Mesenchymal stem cell (in vitro differentiated cells and primary cell): ENCODE measurements at regions not wholly inside any gene's neighbourhood (a gene's known extent, or its start where the extent isn't known, plus 50 kb on each side); places are given as distances from the start of the nearest gene placed in this dataset.

ENCODE experiments used
- DNase-seq: peaks from one replicate; pipeline ENCODE4 v3.0.0-alpha.2; 2013
- H2AFZ ChIP-seq: one replicate; pipeline ENCODE4 v1.6.1; 2013; ENCODE audit warnings: low read depth, mild to moderate bottlenecking, control low read depth, inconsistent platforms, low read length, moderate library complexity
- H2AK5ac ChIP-seq: 2 replicates; pipeline ENCODE4 v1.6.1; 2013; ENCODE audit warnings: low read length, moderate library complexity, mild to moderate bottlenecking, inconsistent platforms; ENCODE audit not compliant: severe bottlenecking
- H2BK120ac ChIP-seq: one replicate; pipeline ENCODE4 v1.6.1; 2013; ENCODE audit warnings: low read depth, mild to moderate bottlenecking, inconsistent platforms, low read length, moderate library complexity
- H2BK12ac ChIP-seq, 2 experiments: one replicate each; pipeline ENCODE4 v1.6.1; 2013; ENCODE audit warnings: inconsistent platforms in 2 of 2, low read length in 2 of 2, mild to moderate bottlenecking in 2 of 2, moderate library complexity in 2 of 2, control low read depth in 1 of 2
- H2BK15ac ChIP-seq: one replicate; pipeline ENCODE4 v1.6.1; 2013; ENCODE audit warnings: mild to moderate bottlenecking, low read depth, inconsistent platforms; ENCODE audit not compliant: poor library complexity, severe bottlenecking
- H2BK5ac ChIP-seq: 2 replicates; pipeline ENCODE4 v1.6.1; 2013; ENCODE audit warnings: low read depth, mild to moderate bottlenecking, low read length, control low read depth, inconsistent platforms; ENCODE audit not compliant: poor library complexity, severe bottlenecking
- H3K14ac ChIP-seq, 2 experiments: one replicate each; pipeline ENCODE4 v1.6.1; 2013; ENCODE audit warnings: inconsistent platforms in 2 of 2, low read length in 2 of 2, control low read depth in 1 of 2, mild to moderate bottlenecking in 1 of 2, moderate library complexity in 1 of 2
- H3K18ac ChIP-seq, 2 experiments: one replicate each; pipeline ENCODE4 v1.6.1; 2013; ENCODE audit warnings: inconsistent platforms in 2 of 2, low read length in 2 of 2, control low read depth in 1 of 2, low read depth in 1 of 2, mild to moderate bottlenecking in 1 of 2
- H3K23ac ChIP-seq, 2 experiments: one replicate each; pipeline ENCODE4 v1.6.1; 2013; ENCODE audit warnings: inconsistent platforms in 2 of 2, low read length in 2 of 2, mild to moderate bottlenecking in 2 of 2, moderate library complexity in 2 of 2, control low read depth in 1 of 2
- H3K27ac ChIP-seq: 2 replicates; pipeline ENCODE4 v1.5.1; 2013; ENCODE audit warnings: mild to moderate bottlenecking, moderate library complexity, low read length, control low read depth, inconsistent platforms; ENCODE audit not compliant: poor library complexity, severe bottlenecking
- H3K27me3 ChIP-seq, 2 experiments: 2 replicates each; pipeline versions ENCODE4 v1.6.1 to v1.7.0; 2013; ENCODE audit warnings: low read length in 2 of 2, mild to moderate bottlenecking in 2 of 2, moderate library complexity in 2 of 2, control low read depth in 1 of 2, inconsistent platforms in 1 of 2; ENCODE audit not compliant: control insufficient read depth in 1 of 2, insufficient read depth in 1 of 2
- H3K36me3 ChIP-seq, 2 experiments: 2 replicates each; pipeline versions ENCODE4 v1.6.1 to v1.7.0; 2013; ENCODE audit warnings: low read length in 2 of 2, control low read depth in 1 of 2, inconsistent platforms in 1 of 2, low read depth in 1 of 2, mild to moderate bottlenecking in 1 of 2; ENCODE audit not compliant: insufficient read depth in 2 of 2, control insufficient read depth in 1 of 2
- H3K4ac ChIP-seq, 2 experiments: one replicate each; pipeline ENCODE4 v1.6.1; 2013; ENCODE audit warnings: inconsistent platforms in 2 of 2, low read length in 2 of 2, mild to moderate bottlenecking in 2 of 2, moderate library complexity in 2 of 2, control low read depth in 1 of 2, low read depth in 1 of 2
- H3K4me1 ChIP-seq: 2 replicates; pipeline ENCODE4 v1.6.1; 2013; ENCODE audit warnings: low read depth, low read length, control low read depth; ENCODE audit not compliant: control insufficient read depth, insufficient read depth
- H3K4me2 ChIP-seq: 2 replicates; pipeline ENCODE4 v1.6.1; 2013; ENCODE audit warnings: low read length, mild to moderate bottlenecking, inconsistent platforms; ENCODE audit not compliant: poor library complexity, severe bottlenecking
- H3K4me3 ChIP-seq, 2 experiments: 2 replicates each; pipeline versions ENCODE4 v1.5.1 to v1.7.0; 2013; ENCODE audit warnings: low read length in 2 of 2, mild to moderate bottlenecking in 2 of 2, control low read depth in 1 of 2, low read depth in 1 of 2; ENCODE audit not compliant: insufficient read depth in 1 of 2
- H3K79me1 ChIP-seq: replicated peaks from 2 replicates; pipeline ENCODE4 v1.6.1; 2013; ENCODE audit warnings: mild to moderate bottlenecking, control low read depth, low read length, inconsistent platforms; ENCODE audit not compliant: poor library complexity, severe bottlenecking
- H3K9ac ChIP-seq: 2 replicates; pipeline ENCODE4 v1.7.0; 2013; ENCODE audit warnings: mild to moderate bottlenecking, low read length, moderate library complexity
- H3K9me3 ChIP-seq: 2 replicates; pipeline ENCODE4 v1.7.0; 2013; ENCODE audit warnings: mild to moderate bottlenecking, low read length; ENCODE audit not compliant: control insufficient read depth
- H4K8ac ChIP-seq: one replicate; pipeline ENCODE4 v1.6.1; 2013; ENCODE audit warnings: inconsistent platforms, mild to moderate bottlenecking, low read length, moderate library complexity
- H4K91ac ChIP-seq: one replicate; pipeline ENCODE4 v1.6.1; 2013; ENCODE audit warnings: mild to moderate bottlenecking, low read length, inconsistent platforms
- WGBS: methylation state at CpG from one replicate; pipeline ENCODE4 v1.1.7; 2013; ENCODE audit warnings: mixed read lengths; 5-methylcytosine and 5-hydroxymethylcytosine counted together

GRCh38 chr15:95417761-95418160 is 912.7 kb upstream of the NR2F2 start:
- Histone ChIP-seq H3K23ac (no peak overlapping the region), H2BK12ac (no peak overlapping the region), H2BK120ac (peak overlapping the region; percentile 44), H2BK5ac (no peak overlapping the region), H4K91ac (no peak overlapping the region), H4K8ac (no peak overlapping the region), H3K9me3 (no peaks in the 10 kb centered on the region), H3K4me3 (no peak overlapping the region), H3K79me1 (no peaks in the 10 kb centered on the region), H3K36me3 (no peaks in the 10 kb centered on the region), H2AK5ac (no peak overlapping the region), H3K27ac (no peak overlapping the region), H3K14ac (no peak overlapping the region), H3K27me3 (no peaks in the 10 kb centered on the region), H3K18ac (no peak overlapping the region), H3K9ac (no peak overlapping the region), H3K4ac (no peak overlapping the region), H3K4me2 (no peak overlapping the region), H2BK15ac (no peak overlapping the region), H3K4me1 (no peaks in the 10 kb centered on the region), H2AFZ (no peak overlapping the region)
- DNase-seq = no peak
- WGBS = 71% methylated on average over 1 of the region's 3 CpGs

DNA sequence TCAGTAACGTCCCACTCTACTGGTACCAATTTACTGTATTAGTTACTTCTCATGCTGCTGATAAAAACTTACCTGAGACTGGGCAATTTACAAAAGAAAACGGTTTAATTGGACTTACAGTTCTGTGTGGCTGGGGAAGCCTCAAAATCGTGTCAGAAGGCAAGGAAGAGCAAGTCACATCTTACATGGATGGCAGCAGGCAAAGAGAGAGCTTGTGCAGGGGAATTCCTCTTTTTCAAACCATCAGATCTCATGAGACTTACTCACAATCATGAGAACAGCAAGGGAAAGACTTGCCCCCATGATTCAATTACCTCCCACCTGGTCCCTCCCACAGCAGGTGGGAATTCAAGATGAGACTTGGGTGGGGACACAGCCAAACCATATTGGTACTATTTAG is 908.2 kb upstream of the NR2F2 start:
- Histone ChIP-seq H3K27me3 (no peaks in the 10 kb centered on the region), H3K18ac (no peak overlapping the region), H3K9me3 (peaks cover 14% of the 10 kb centered on the region), H2BK15ac (no peak overlapping the region), H3K4ac (no peak overlapping the region), H3K14ac (no peak overlapping the region), H3K23ac (no peak overlapping the region), H4K8ac (no peak overlapping the region), H2BK5ac (no peak overlapping the region), H3K27ac (no peak overlapping the region), H2BK120ac (no peak overlapping the region), H3K9ac (no peak overlapping the region), H4K91ac (no peak overlapping the region), H3K36me3 (no peaks in the 10 kb centered on the region), H2BK12ac (no peak overlapping the region), H3K4me3 (no peak overlapping the region), H3K4me1 (no peaks in the 10 kb centered on the region), H2AFZ (no peak overlapping the region), H3K79me1 (no peaks in the 10 kb centered on the region), H3K4me2 (no peak overlapping the region), H2AK5ac (no peak overlapping the region)
- 100% methylated on average over 2 of the region's 3 CpGs for WGBS
- DNase-seq = no peak

DNA sequence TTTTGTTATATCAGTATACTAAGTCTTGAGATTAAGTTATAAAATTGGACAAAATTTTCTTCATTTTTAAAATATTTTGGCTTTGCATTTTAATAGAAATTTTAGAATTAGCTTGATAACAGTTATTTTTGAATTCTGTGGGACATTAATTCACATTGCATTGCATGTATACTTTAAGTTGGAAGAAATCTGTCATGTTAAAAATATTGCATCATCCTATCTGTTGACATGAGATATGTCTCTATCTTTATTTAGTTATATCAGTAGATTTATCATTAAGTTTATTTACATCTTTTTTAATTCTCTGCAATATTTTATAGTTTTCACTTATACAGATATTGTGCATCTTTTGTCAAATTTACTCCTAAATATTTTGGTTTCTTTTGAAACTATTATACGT is 904.6 kb upstream of the NR2F2 start:
- H3K4me3 ChIP-seq = no peak overlapping the region
- no peak overlapping the region for H3K18ac ChIP-seq
- H3K9me3 ChIP-seq = peaks cover 24% of the 10 kb centered on the region
- H3K4me1 ChIP-seq = no peaks in the 10 kb centered on the region
- H3K9ac ChIP-seq = no peak overlapping the region
- no peak overlapping the region for H2AK5ac ChIP-seq
- no peak overlapping the region for H4K8ac ChIP-seq
- no peaks in the 10 kb centered on the region for H3K27me3 ChIP-seq
- H2BK5ac ChIP-seq = no peak overlapping the region
- H3K79me1 ChIP-seq = no peaks in the 10 kb centered on the region
- no peak overlapping the region for H3K27ac ChIP-seq
- no peak overlapping the region for H3K23ac ChIP-seq
- no peak overlapping the region for H2BK15ac ChIP-seq
- no peak overlapping the region for H3K14ac ChIP-seq
- no peak overlapping the region for H2AFZ ChIP-seq
- no peak overlapping the region for H2BK120ac ChIP-seq
- no peak overlapping the region for H3K4me2 ChIP-seq
- no peak for DNase-seq
- no peak overlapping the region for H4K91ac ChIP-seq
- H3K36me3 ChIP-seq = no peaks in the 10 kb centered on the region
- no peak overlapping the region for H2BK12ac ChIP-seq
- no peak overlapping the region for H3K4ac ChIP-seq
- WGBS = no CpG with 5 or more reads among the region's 1 CpG

- Histone ChIP-seq H3K9me3 (peaks cover 21% of the 10 kb centered on the region), H2AK5ac (no peak overlapping the region), H3K79me1 (no peaks in the 10 kb centered on the region), H4K8ac (no peak overlapping the region), H2BK15ac (no peak overlapping the region), H2BK12ac (peak overlapping the region in 1 of 2 experiments; percentile 54), H2BK5ac (no peak overlapping the region), H3K18ac (peak overlapping the region in 1 of 2 experiments; percentile 78), H3K14ac (no peak overlapping the region), H3K4me3 (no peak overlapping the region), H4K91ac (no peak overlapping the region), H2AFZ (no peak overlapping the region), H2BK120ac (no peak overlapping the region), H3K4me1 (no peaks in the 10 kb centered on the region), H3K4me2 (no peak overlapping the region), H3K9ac (no peak overlapping the region), H3K4ac (peak overlapping the region in 1 of 2 experiments; percentile 37), H3K27ac (no peak overlapping the region), H3K27me3 (no peaks in the 10 kb centered on the region), H3K23ac (no peak overlapping the region), H3K36me3 (no peaks in the 10 kb centered on the region)
- peak; percentile 79 for DNase-seq
- 55% methylated on average over 4 of the region's 4 CpGs for WGBS
Observed at GRCh38 chr15:95429345-95429744, 901.2 kb upstream of the NR2F2 start.
